Breast epithelium (tissue), 3 donors: ENCODE measurements at regions not wholly inside any gene's neighbourhood (a gene's known extent, or its start where the extent isn't known, plus 50 kb on each side); places are given as distances from the start of the nearest gene placed in this dataset.

Experiments used
- POLR2A ChIP-seq: fragments of 450-650 bp; IDR thresholded peaks from one replicate; pipeline ENCODE4 v1.6.1; 2016; ENCODE audit warnings: antibody characterized with exemption, mild to moderate bottlenecking, moderate library complexity
- TF ChIP-seq, protein P1 (sequence below), 3 donors: fragments of 450-650 bp; IDR thresholded peaks; one replicate each; pipeline ENCODE4 v1.5.1; 2016 to 2017; ENCODE audit warnings: antibody characterized with exemption in 3 of 3, mild to moderate bottlenecking in 3 of 3, moderate library complexity in 3 of 3

DNA sequence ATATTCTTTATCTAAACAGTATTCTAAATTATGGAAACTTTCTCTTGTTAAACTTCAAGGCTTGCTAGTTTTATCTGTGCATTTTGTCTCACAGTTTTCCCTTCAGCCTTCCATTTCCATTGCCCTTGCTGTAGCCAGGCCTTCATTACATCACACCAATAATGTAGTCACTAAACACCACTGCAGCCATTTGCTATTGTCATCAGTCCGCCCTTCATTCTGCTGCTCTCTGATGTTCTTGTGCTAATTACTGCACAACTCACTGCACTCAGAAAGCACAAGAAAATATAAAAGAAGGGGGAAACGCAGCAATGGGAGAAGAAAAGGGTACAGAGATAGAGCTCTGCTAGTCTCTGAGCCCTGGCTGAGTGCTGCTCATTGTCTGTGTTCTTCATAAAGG, 239.6 kb upstream of the FSTL5 start:
- TF ChIP-seq, protein P1, sequence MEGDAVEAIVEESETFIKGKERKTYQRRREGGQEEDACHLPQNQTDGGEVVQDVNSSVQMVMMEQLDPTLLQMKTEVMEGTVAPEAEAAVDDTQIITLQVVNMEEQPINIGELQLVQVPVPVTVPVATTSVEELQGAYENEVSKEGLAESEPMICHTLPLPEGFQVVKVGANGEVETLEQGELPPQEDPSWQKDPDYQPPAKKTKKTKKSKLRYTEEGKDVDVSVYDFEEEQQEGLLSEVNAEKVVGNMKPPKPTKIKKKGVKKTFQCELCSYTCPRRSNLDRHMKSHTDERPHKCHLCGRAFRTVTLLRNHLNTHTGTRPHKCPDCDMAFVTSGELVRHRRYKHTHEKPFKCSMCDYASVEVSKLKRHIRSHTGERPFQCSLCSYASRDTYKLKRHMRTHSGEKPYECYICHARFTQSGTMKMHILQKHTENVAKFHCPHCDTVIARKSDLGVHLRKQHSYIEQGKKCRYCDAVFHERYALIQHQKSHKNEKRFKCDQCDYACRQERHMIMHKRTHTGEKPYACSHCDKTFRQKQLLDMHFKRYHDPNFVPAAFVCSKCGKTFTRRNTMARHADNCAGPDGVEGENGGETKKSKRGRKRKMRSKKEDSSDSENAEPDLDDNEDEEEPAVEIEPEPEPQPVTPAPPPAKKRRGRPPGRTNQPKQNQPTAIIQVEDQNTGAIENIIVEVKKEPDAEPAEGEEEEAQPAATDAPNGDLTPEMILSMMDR (IDR thresholded peaks at IDR 0.05): no peak
- no peak for TF ChIP-seq POLR2A
